Muscle of back (tissue), 3 donors: ENCODE measurements at regions not wholly inside any gene's neighbourhood (a gene's known extent, or its start where the extent isn't known, plus 50 kb on each side); places are given as distances from the start of the nearest gene placed in this dataset.
"Not testable (repeated sequence)": the region's sequence is repeated elsewhere in the genome, so short reads cannot be mapped to it uniquely, and the experiment has no call there.

Experiments used
- DNase-seq, 3 donors: peaks; one replicate each; pipeline versions ENCODE4 v3.0.0 to v3.0.0-alpha.2; 2013

- not testable (repeated sequence) for DNase-seq
These were observed 567.0 kb upstream of the B3GAT1 start for GRCh38 chr11:134979089-134979457.

GRCh38 chr11:134978388-134979088 lies 566.5 kb upstream of the B3GAT1 start:
- DNase-seq, result no peak

- no peak for DNase-seq
These were observed 564.5 kb upstream of the B3GAT1 start for GRCh38 chr11:134976551-134976950.

GRCh38 chr11:134975866-134976376 lies 563.9 kb upstream of the B3GAT1 start:
- no peak for DNase-seq

GRCh38 chr11:134973801-134974200 lies 561.8 kb upstream of the B3GAT1 start:
- DNase-seq, result no peak

- DNase-seq, result no peak
These were observed 559.3 kb upstream of the B3GAT1 start for GRCh38 chr11:134971381-134971780.

- no peak for DNase-seq
These were observed 555.7 kb upstream of the B3GAT1 start for GRCh38 chr11:134967746-134968145.

- not testable (repeated sequence) for DNase-seq
These were observed 549.3 kb upstream of the B3GAT1 start for GRCh38 chr11:134961386-134961785.

GRCh38 chr11:134958870-134959269 lies 546.8 kb upstream of the B3GAT1 start:
- no peak for DNase-seq

GRCh38 chr11:134958336-134958640 lies 546.2 kb upstream of the B3GAT1 start:
- no peak for DNase-seq

- DNase-seq, result no peak
These were observed 545.7 kb upstream of the B3GAT1 start for GRCh38 chr11:134957540-134958335.

GRCh38 chr11:134956450-134957210 lies 544.6 kb upstream of the B3GAT1 start:
- DNase-seq, result no peak

GRCh38 chr11:134955970-134956369 lies 543.9 kb upstream of the B3GAT1 start:
- not testable (repeated sequence) for DNase-seq

- DNase-seq, result no peak
These were observed 543.2 kb upstream of the B3GAT1 start for GRCh38 chr11:134955281-134955680.

- not testable (repeated sequence) for DNase-seq
These were observed 542.4 kb upstream of the B3GAT1 start for GRCh38 chr11:134954456-134954855.

- DNase-seq, result not testable (repeated sequence)
These were observed 541.5 kb upstream of the B3GAT1 start for GRCh38 chr11:134953417-134953970.

GRCh38 chr11:134951305-134951700 lies 539.3 kb upstream of the B3GAT1 start:
- DNase-seq, result peak; percentile 50 to 86 (median 76)

- DNase-seq, result peak in 2 of 3 donors; percentile 38 to 64
These were observed 538.8 kb upstream of the B3GAT1 start for GRCh38 chr11:134950692-134951304.

- peak in 1 of 3 donors; percentile 57 for DNase-seq
These were observed 537.4 kb upstream of the B3GAT1 start for GRCh38 chr11:134949121-134950090.

- no peak for DNase-seq
These were observed 535.5 kb upstream of the B3GAT1 start for GRCh38 chr11:134947556-134947955.
